ENCODE measurements at regions not wholly inside any gene's neighbourhood (a gene's known extent, or its start where the extent isn't known, plus 50 kb on each side); places are given as distances from the start of the nearest gene placed in this dataset.

GRCh38 chr1:90210633-90211491 lies 216.0 kb downstream of the ZNF326 start:
- Histone ChIP-seq H3K4me1 (ENCODE audit: insufficient read depth, low read length) (no peaks in the 10 kb centered on the region), H3K4me3 (ENCODE audit: low read length) (no peak overlapping the region), H3K27me3 (ENCODE audit: insufficient read depth, low read length) (no peaks in the 10 kb centered on the region), H3K27ac (ENCODE audit: low read length) (no peak overlapping the region), H3K9me3 (ENCODE audit: insufficient read depth, low read depth, low read length) (no peaks in the 10 kb centered on the region), H3K36me3 (ENCODE audit: insufficient read depth, low read depth, low read length) (no peaks in the 10 kb centered on the region), H3K9ac (ENCODE audit: low read depth, low read length) (no peak overlapping the region)

DNA sequence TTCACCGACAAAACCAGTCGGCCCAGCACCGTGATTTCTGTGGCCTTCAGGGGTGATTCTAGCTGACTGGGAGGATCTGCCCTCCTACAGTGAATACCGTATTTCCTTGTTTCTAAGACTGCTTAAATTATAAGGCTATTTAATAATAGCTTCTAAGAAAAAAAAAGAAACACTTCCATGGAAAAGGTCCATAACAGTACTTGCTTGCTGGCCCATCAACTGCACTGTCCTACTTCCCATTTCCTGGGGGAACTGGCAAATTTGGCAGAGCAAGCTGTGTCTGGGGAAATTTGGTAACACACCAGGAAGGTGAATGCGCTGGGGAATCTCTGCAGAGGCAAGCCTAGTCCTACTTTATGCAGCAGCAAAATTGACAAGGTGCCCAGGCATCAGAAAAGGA lies 214.0 kb downstream of the ZNF326 start:
- H3K4me1 ChIP-seq (ENCODE audit: insufficient read depth, low read length): no peaks in the 10 kb centered on the region
- H3K36me3 ChIP-seq (ENCODE audit: insufficient read depth, low read depth, low read length): no peaks in the 10 kb centered on the region
- no peaks in the 10 kb centered on the region for H3K9me3 ChIP-seq (ENCODE audit: insufficient read depth, low read depth, low read length)
- H3K27ac ChIP-seq (ENCODE audit: low read length): no peak overlapping the region
- H3K9ac ChIP-seq (ENCODE audit: low read depth, low read length): no peak overlapping the region
- H3K27me3 ChIP-seq (ENCODE audit: insufficient read depth, low read length): no peaks in the 10 kb centered on the region
- no peak overlapping the region for H3K4me3 ChIP-seq (ENCODE audit: low read length)

DNA sequence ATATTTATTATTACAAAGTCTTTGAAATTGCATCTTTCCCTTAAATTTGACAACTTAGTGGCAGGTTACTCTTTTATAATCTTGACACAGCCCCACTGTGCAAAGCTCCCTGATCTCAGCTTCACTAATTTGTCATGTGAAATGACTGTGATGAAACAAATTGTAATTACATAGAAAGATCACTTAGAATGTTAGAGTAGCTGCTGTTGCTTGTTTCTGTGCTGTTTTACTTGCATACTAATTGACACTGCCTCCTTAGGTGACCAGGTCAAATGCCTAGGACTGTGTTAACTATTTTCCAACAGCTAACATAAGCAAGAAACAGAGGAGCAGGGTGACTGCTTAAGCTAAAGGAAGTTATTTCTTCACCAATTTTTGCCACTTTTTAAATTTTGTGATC lies 211.3 kb downstream of the ZNF326 start:
- no peak overlapping the region for H3K4me3 ChIP-seq (ENCODE audit: low read length)
- H3K9ac ChIP-seq (ENCODE audit: low read depth, low read length): no peak overlapping the region
- H3K27me3 ChIP-seq (ENCODE audit: insufficient read depth, low read length): no peaks in the 10 kb centered on the region
- no peaks in the 10 kb centered on the region for H3K4me1 ChIP-seq (ENCODE audit: insufficient read depth, low read length)
- no peaks in the 10 kb centered on the region for H3K9me3 ChIP-seq (ENCODE audit: insufficient read depth, low read depth, low read length)
- H3K36me3 ChIP-seq (ENCODE audit: insufficient read depth, low read depth, low read length): no peaks in the 10 kb centered on the region
- no peak overlapping the region for H3K27ac ChIP-seq (ENCODE audit: low read length)

DNA sequence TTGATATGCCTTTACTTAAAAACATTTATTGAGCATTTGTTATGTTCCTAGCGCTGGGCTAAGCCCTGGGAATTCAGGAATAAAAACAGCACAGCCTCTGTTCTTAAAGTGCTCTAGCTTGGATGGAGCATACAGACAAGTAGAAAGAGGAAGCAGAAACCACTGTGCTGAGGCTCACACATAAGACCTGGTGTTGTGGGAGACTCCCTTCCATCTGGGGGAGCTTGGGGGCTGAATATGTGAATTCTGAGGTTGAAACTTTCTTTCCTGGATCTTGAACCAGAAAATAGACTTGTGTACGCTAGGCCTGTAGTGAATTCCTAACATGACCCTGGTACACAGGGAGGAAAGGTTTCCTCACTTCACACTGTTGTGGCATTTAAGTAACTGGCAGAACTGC lies 209.9 kb downstream of the ZNF326 start:
- H3K4me3 ChIP-seq (ENCODE audit: low read length): no peak overlapping the region
- no peaks in the 10 kb centered on the region for H3K9me3 ChIP-seq (ENCODE audit: insufficient read depth, low read depth, low read length)

DNA sequence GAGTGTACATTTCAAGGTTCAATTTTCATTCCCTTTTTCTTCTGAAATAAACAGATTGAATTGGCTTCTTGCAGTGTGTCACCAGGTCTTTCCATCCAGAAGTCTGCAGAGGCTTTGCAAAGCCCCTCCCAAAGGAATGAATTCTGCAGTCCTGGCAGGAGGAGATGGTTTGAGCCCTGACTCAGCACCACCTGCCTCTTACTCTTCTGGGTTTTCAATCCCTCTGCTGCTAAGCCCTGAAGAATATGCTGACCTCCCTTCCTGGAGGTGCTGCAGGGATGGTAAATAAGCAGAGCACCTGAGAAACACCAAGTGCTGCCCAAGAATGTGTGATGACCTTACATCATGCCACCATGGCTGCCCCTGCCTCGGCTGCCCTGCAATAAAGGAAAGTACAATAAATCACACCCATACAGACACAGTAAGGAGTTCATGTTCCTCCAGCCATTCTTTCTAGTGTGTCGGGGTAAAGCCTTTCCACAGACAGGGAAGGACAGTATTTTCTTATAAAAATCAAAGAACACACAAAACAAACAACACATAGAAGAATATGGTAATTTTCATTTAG lies 209.2 kb downstream of the ZNF326 start:
- Histone ChIP-seq H3K4me1 (ENCODE audit: insufficient read depth, low read length) (no peaks in the 10 kb centered on the region), H3K4me3 (ENCODE audit: low read length) (no peak overlapping the region), H3K27ac (ENCODE audit: low read length) (no peak overlapping the region), H3K36me3 (ENCODE audit: insufficient read depth, low read depth, low read length) (no peaks in the 10 kb centered on the region), H3K9ac (ENCODE audit: low read depth, low read length) (no peak overlapping the region), H3K9me3 (ENCODE audit: insufficient read depth, low read depth, low read length) (no peaks in the 10 kb centered on the region), H3K27me3 (ENCODE audit: insufficient read depth, low read length) (no peaks in the 10 kb centered on the region)

More for the DNA sequence above, 209.9 kb downstream of the ZNF326 start:
- Histone ChIP-seq H3K27ac (ENCODE audit: low read length) (no peak overlapping the region), H3K9ac (ENCODE audit: low read depth, low read length) (no peak overlapping the region), H3K27me3 (ENCODE audit: insufficient read depth, low read length) (no peaks in the 10 kb centered on the region), H3K36me3 (ENCODE audit: insufficient read depth, low read depth, low read length) (no peaks in the 10 kb centered on the region), H3K4me1 (ENCODE audit: insufficient read depth, low read length) (no peaks in the 10 kb centered on the region)

GRCh38 chr1:90201467-90202358 lies 206.8 kb downstream of the ZNF326 start:
- Histone ChIP-seq H3K9me3 (ENCODE audit: insufficient read depth, low read depth, low read length) (no peaks in the 10 kb centered on the region), H3K36me3 (ENCODE audit: insufficient read depth, low read depth, low read length) (no peaks in the 10 kb centered on the region), H3K27ac (ENCODE audit: low read length) (no peak overlapping the region), H3K27me3 (ENCODE audit: insufficient read depth, low read length) (no peaks in the 10 kb centered on the region), H3K9ac (ENCODE audit: low read depth, low read length) (no peak overlapping the region), H3K4me1 (ENCODE audit: insufficient read depth, low read length) (no peaks in the 10 kb centered on the region), H3K4me3 (ENCODE audit: low read length) (no peak overlapping the region)

- Histone ChIP-seq H3K27me3 (ENCODE audit: insufficient read depth, low read length) (no peaks in the 10 kb centered on the region), H3K4me1 (ENCODE audit: insufficient read depth, low read length) (no peaks in the 10 kb centered on the region), H3K9ac (ENCODE audit: low read depth, low read length) (no peak overlapping the region), H3K27ac (ENCODE audit: low read length) (no peak overlapping the region), H3K36me3 (ENCODE audit: insufficient read depth, low read depth, low read length) (no peaks in the 10 kb centered on the region), H3K9me3 (ENCODE audit: insufficient read depth, low read depth, low read length) (no peaks in the 10 kb centered on the region), H3K4me3 (ENCODE audit: low read length) (no peak overlapping the region)
These were observed 205.8 kb downstream of the ZNF326 start for GRCh38 chr1:90200646-90201205.

- H3K9me3 ChIP-seq (ENCODE audit: insufficient read depth, low read depth, low read length): no peaks in the 10 kb centered on the region
- H3K9ac ChIP-seq (ENCODE audit: low read depth, low read length): no peak overlapping the region
- H3K4me3 ChIP-seq (ENCODE audit: low read length): no peak overlapping the region
- H3K36me3 ChIP-seq (ENCODE audit: insufficient read depth, low read depth, low read length): no peaks in the 10 kb centered on the region
- H3K27ac ChIP-seq (ENCODE audit: low read length): no peak overlapping the region
- no peaks in the 10 kb centered on the region for H3K4me1 ChIP-seq (ENCODE audit: insufficient read depth, low read length)
- no peaks in the 10 kb centered on the region for H3K27me3 ChIP-seq (ENCODE audit: insufficient read depth, low read length)
These were observed 203.9 kb downstream of the ZNF326 start for GRCh38 chr1:90198616-90199332.

GRCh38 chr1:90193116-90193515 lies 198.2 kb downstream of the ZNF326 start:
- Histone ChIP-seq H3K4me3 (ENCODE audit: low read length) (no peak overlapping the region), H3K27ac (ENCODE audit: low read length) (no peak overlapping the region), H3K9me3 (ENCODE audit: insufficient read depth, low read depth, low read length) (no peaks in the 10 kb centered on the region), H3K9ac (ENCODE audit: low read depth, low read length) (no peak overlapping the region), H3K27me3 (ENCODE audit: insufficient read depth, low read length) (no peaks in the 10 kb centered on the region), H3K4me1 (ENCODE audit: insufficient read depth, low read length) (no peaks in the 10 kb centered on the region), H3K36me3 (ENCODE audit: insufficient read depth, low read depth, low read length) (no peaks in the 10 kb centered on the region)

DNA sequence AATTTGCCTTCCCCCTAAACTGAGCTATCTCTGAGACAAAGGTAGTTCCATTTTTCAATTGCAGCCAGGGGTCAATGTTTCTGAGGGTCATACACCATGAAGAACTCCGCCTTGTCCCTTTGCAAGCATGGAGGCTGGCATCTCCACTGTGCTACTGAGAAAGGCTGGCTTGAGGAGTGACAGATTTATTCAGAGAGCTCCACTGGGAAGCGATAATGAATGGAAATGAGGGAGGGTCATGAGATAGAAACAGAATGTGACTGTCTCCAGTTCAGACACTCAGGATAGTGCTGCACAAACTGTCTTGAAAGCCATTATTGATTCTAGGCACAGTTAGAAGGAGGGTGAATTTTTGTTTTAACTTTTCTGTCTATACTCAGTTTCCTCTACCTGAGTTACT lies 197.5 kb downstream of the ZNF326 start:
- Histone ChIP-seq H3K4me3 (ENCODE audit: low read length) (no peak overlapping the region), H3K4me1 (ENCODE audit: insufficient read depth, low read length) (no peaks in the 10 kb centered on the region), H3K9ac (ENCODE audit: low read depth, low read length) (no peak overlapping the region), H3K9me3 (ENCODE audit: insufficient read depth, low read depth, low read length) (no peaks in the 10 kb centered on the region), H3K27me3 (ENCODE audit: insufficient read depth, low read length) (no peaks in the 10 kb centered on the region), H3K27ac (ENCODE audit: low read length) (no peak overlapping the region), H3K36me3 (ENCODE audit: insufficient read depth, low read depth, low read length) (no peaks in the 10 kb centered on the region)

DNA sequence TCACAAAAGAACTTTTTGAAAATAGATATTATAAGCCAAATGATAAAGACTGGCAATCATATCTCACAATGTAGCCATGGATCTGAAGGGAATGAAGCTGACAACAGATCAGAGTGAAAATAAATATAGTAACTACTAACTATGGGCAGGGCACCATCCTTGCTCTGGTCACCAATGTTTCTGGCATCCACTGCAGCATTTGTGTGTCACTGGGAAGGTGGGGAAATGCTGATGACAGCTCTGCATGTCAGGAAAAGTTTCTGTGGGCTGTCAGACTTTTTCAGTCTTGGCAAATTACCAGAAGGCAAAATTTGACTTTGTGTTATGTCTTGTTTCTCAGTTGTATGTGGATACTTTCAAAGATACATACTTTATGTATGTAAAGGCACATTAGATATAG lies 195.6 kb downstream of the ZNF326 start:
- Histone ChIP-seq H3K4me1 (ENCODE audit: insufficient read depth, low read length) (no peaks in the 10 kb centered on the region), H3K27me3 (ENCODE audit: insufficient read depth, low read length) (no peaks in the 10 kb centered on the region), H3K36me3 (ENCODE audit: insufficient read depth, low read depth, low read length) (no peaks in the 10 kb centered on the region), H3K9ac (ENCODE audit: low read depth, low read length) (no peak overlapping the region), H3K27ac (ENCODE audit: low read length) (no peak overlapping the region), H3K4me3 (ENCODE audit: low read length) (no peak overlapping the region), H3K9me3 (ENCODE audit: insufficient read depth, low read depth, low read length) (no peaks in the 10 kb centered on the region)
